ENCODE measurements at regions not wholly inside any gene's neighbourhood (a gene's known extent, or its start where the extent isn't known, plus 50 kb on each side); places are given as distances from the start of the nearest gene placed in this dataset.

- ChIA-PET CTCF (no interaction called here), POLR2A (no interaction called here)
- Histone ChIP-seq H3K36me3 (ENCODE audit: control insufficient read depth, insufficient read depth, low read length) (no peaks in the 10 kb centered on the region), H3K4me3 (ENCODE audit: low read depth in 2 of 2, low read length in 2 of 2) (no peak overlapping the region), H3K4me1 (ENCODE audit: control insufficient read depth, insufficient read depth, low read length) (peaks cover 9% of the 10 kb centered on the region; the same call in 1 of the 2 replicates), H3K27me3 (ENCODE audit: control insufficient read depth, insufficient read depth, low read length) (no peaks in the 10 kb centered on the region), H3K27ac (ENCODE audit: low read length) (peak overlapping the region; percentile 59), H3K9me3 (ENCODE audit: control insufficient read depth, insufficient read depth, low read depth, low read length) (no peaks in the 10 kb centered on the region; the same call in 1 of the 2 replicates)
- no TSS peak for BruUV-seq (replicated peaks)
- intact Hi-C loops (cut with micrococcal nuclease; ENCODE audit: unreplicated experiment), result no loop called here
- TF ChIP-seq CTCF (IDR thresholded peaks at IDR 0.05), result no peak
- no peak for TF ChIP-seq POLR2AphosphoS5 (IDR thresholded peaks at IDR 0.05; ENCODE audit: low read depth, low read length)
- TF ChIP-seq REST (IDR thresholded peaks at IDR 0.05; ENCODE audit: insufficient read depth in 1 of 2, low read depth in 2 of 2, low read length in 1 of 2), result no peak
- TF ChIP-seq TCF7L2 (IDR thresholded peaks at IDR 0.05; ENCODE audit: low read depth, low read length), result no peak
- TF ChIP-seq SIN3A (IDR thresholded peaks at IDR 0.05; ENCODE audit: borderline replicate concordance, insufficient read depth, low read depth, low read length), result no peak
- in situ Hi-C loops (cut with HindIII; ENCODE audit: low pct_unique_long_range_greater_than_20kb, low sequenced_read_pairs), result no loop called here
- ATAC-seq (0 out of 2 replicates have a peak, but pooled peaks have one; percentile 5), DNase-seq (ENCODE audit: low read depth, low spot score) (no peak)
Observed at GRCh38 chr1:244164511-244164890, 113.4 kb downstream of the ZBTB18 start.

- Histone ChIP-seq H3K4me3 (ENCODE audit: low read depth in 2 of 2, low read length in 2 of 2) (no peak overlapping the region), H3K27ac (ENCODE audit: low read length) (no peak overlapping the region), H3K36me3 (ENCODE audit: control insufficient read depth, insufficient read depth, low read length) (no peaks in the 10 kb centered on the region), H3K27me3 (ENCODE audit: control insufficient read depth, insufficient read depth, low read length) (no peaks in the 10 kb centered on the region), H3K4me1 (ENCODE audit: control insufficient read depth, insufficient read depth, low read length) (peaks cover 9% of the 10 kb centered on the region; the same call in 1 of the 2 replicates), H3K9me3 (ENCODE audit: control insufficient read depth, insufficient read depth, low read depth, low read length) (no peaks in the 10 kb centered on the region; the same call in 1 of the 2 replicates)
- DNase-seq (ENCODE audit: low read depth, low spot score) (no peak), ATAC-seq (no peak)
- POLR2A ChIA-PET, result no interaction called here
- in situ Hi-C loops (cut with HindIII; ENCODE audit: low pct_unique_long_range_greater_than_20kb, low sequenced_read_pairs), result no loop called here
- no TSS peak for BruUV-seq (replicated peaks)
- TF ChIP-seq CTCF (IDR thresholded peaks at IDR 0.05), result no peak
- no peak for TF ChIP-seq REST (IDR thresholded peaks at IDR 0.05; ENCODE audit: insufficient read depth in 1 of 2, low read depth in 2 of 2, low read length in 1 of 2)
- no peak for TF ChIP-seq POLR2AphosphoS5 (IDR thresholded peaks at IDR 0.05; ENCODE audit: low read depth, low read length)
- TF ChIP-seq TCF7L2 (IDR thresholded peaks at IDR 0.05; ENCODE audit: low read depth, low read length), result no peak
- no peak for TF ChIP-seq SIN3A (IDR thresholded peaks at IDR 0.05; ENCODE audit: borderline replicate concordance, insufficient read depth, low read depth, low read length)
- intact Hi-C loops (cut with micrococcal nuclease; ENCODE audit: unreplicated experiment), result no loop called here
- CTCF ChIA-PET, result no interaction called here
Observed at GRCh38 chr1:244165021-244165420, 113.9 kb downstream of the ZBTB18 start.

All from Panc1 (cell line).